Fibroblast of skin of back (primary cell): ENCODE measurements at regions not wholly inside any gene's neighbourhood (a gene's known extent, or its start where the extent isn't known, plus 50 kb on each side); places are given as distances from the start of the nearest gene placed in this dataset.

Source experiments
- DNase-seq: peaks from one replicate; pipeline ENCODE4 v3.0.0-alpha.2; 2013

- no peak for DNase-seq
These were observed 211.3 kb downstream of the GPD2 start for GRCh38 chr2:156647377-156648010.

- DNase-seq, result no peak
These were observed 212.3 kb downstream of the GPD2 start for GRCh38 chr2:156648522-156648921.

GRCh38 chr2:156649596-156649995, 213.4 kb downstream of the GPD2 start:
- no peak for DNase-seq

- DNase-seq, result no peak
These were observed 216.5 kb downstream of the GPD2 start for GRCh38 chr2:156652691-156653090.

- no peak for DNase-seq
These were observed 217.5 kb downstream of the GPD2 start for GRCh38 chr2:156653675-156654074.

GRCh38 chr2:156657809-156658208, 221.6 kb downstream of the GPD2 start:
- DNase-seq, result no peak

GRCh38 chr2:156659694-156660093, 223.5 kb downstream of the GPD2 start:
- DNase-seq, result no peak

- DNase-seq, result no peak
These were observed 227.7 kb downstream of the GPD2 start for GRCh38 chr2:156663757-156664409.

- DNase-seq, result no peak
These were observed 230.1 kb downstream of the GPD2 start for GRCh38 chr2:156666130-156666785.

- DNase-seq, result no peak
These were observed 233.9 kb downstream of the GPD2 start for GRCh38 chr2:156670104-156670503.

GRCh38 chr2:156671706-156672361, 235.7 kb downstream of the GPD2 start:
- no peak for DNase-seq

- no peak for DNase-seq
These were observed 236.6 kb downstream of the GPD2 start for GRCh38 chr2:156672556-156673332.

- DNase-seq, result no peak
These were observed 237.1 kb downstream of the GPD2 start for GRCh38 chr2:156673333-156673615.

- no peak for DNase-seq
These were observed 237.8 kb downstream of the GPD2 start for GRCh38 chr2:156673981-156674380.

GRCh38 chr2:156675896-156676295, 239.7 kb downstream of the GPD2 start:
- DNase-seq, result no peak

GRCh38 chr2:156679820-156680219, 243.6 kb downstream of the GPD2 start:
- no peak for DNase-seq

- DNase-seq, result no peak
These were observed 244.1 kb downstream of the GPD2 start for GRCh38 chr2:156680266-156680665.

- DNase-seq, result no peak
These were observed 250.9 kb downstream of the GPD2 start for GRCh38 chr2:156687126-156687525.

GRCh38 chr2:156687715-156688114, 251.5 kb downstream of the GPD2 start:
- DNase-seq, result no peak

GRCh38 chr2:156689939-156690338, 253.8 kb downstream of the GPD2 start:
- DNase-seq, result no peak

GRCh38 chr2:156691014-156691413, 254.8 kb downstream of the GPD2 start:
- DNase-seq, result no peak

GRCh38 chr2:156695020-156695419, 258.8 kb downstream of the GPD2 start:
- no peak for DNase-seq

GRCh38 chr2:156695595-156695994, 259.4 kb downstream of the GPD2 start:
- no peak for DNase-seq
